Ovary (tissue), 3 donors: ENCODE measurements at regions not wholly inside any gene's neighbourhood (a gene's known extent, or its start where the extent isn't known, plus 50 kb on each side); places are given as distances from the start of the nearest gene placed in this dataset.

ENCODE experiments used
- EP300 ChIP-seq: sonication (generic); formaldehyde crosslinking; IDR thresholded peaks from one replicate; pipeline ENCODE4 v1.6.1; 2017; ENCODE audit warnings: antibody characterized with exemption
- POLR2A ChIP-seq: fragments of 450-650 bp; IDR thresholded peaks from one replicate; pipeline ENCODE4 v1.6.1; 2017; ENCODE audit warnings: antibody characterized with exemption, mild to moderate bottlenecking, moderate library complexity
- TF ChIP-seq, protein P1 (sequence below), 3 donors: fragments of 450-650 bp in 2 of 3; fragments of 200-600 bp in 1 of 3; IDR thresholded peaks; one replicate each; pipeline versions ENCODE4 v1.5.1 to v1.8.0; 2016 to 2022; ENCODE audit warnings: antibody characterized with exemption in 3 of 3, mild to moderate bottlenecking in 1 of 3
- donor health status: DM: no; HTN: no; CAD: no.

DNA sequence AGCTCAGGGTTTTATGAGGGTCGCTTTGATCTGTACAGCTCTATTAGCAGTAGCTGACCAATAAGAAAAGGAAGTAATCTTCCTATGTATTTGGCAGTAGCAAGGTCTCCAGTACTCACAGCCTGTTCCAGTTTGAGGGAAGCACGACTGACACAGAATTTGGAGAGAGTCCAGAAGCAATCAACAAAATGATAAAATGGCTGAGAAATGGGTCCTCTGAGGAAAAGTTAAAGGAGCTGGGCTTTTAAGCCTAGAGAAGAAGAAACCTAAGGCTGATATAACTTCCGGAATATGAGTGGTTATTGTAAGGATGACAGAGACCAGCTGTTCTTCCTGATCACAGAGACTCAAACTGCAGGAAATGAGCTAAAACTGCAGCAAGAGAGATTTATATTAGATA is 382.8 kb downstream of the GPD2 start:
- TF ChIP-seq POLR2A = no peak
- TF ChIP-seq, protein P1, sequence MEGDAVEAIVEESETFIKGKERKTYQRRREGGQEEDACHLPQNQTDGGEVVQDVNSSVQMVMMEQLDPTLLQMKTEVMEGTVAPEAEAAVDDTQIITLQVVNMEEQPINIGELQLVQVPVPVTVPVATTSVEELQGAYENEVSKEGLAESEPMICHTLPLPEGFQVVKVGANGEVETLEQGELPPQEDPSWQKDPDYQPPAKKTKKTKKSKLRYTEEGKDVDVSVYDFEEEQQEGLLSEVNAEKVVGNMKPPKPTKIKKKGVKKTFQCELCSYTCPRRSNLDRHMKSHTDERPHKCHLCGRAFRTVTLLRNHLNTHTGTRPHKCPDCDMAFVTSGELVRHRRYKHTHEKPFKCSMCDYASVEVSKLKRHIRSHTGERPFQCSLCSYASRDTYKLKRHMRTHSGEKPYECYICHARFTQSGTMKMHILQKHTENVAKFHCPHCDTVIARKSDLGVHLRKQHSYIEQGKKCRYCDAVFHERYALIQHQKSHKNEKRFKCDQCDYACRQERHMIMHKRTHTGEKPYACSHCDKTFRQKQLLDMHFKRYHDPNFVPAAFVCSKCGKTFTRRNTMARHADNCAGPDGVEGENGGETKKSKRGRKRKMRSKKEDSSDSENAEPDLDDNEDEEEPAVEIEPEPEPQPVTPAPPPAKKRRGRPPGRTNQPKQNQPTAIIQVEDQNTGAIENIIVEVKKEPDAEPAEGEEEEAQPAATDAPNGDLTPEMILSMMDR (IDR thresholded peaks at IDR 0.05) = no peak
- TF ChIP-seq EP300 = no peak
